ENCODE measurements at regions not wholly inside any gene's neighbourhood (a gene's known extent, or its start where the extent isn't known, plus 50 kb on each side); places are given as distances from the start of the nearest gene placed in this dataset.

GRCh38 chr15:91559066-91559465, 294.4 kb upstream of the SLCO3A1 start:
- no peak overlapping the region for H3K4me2 ChIP-seq (ENCODE audit: low read depth, low read length, poor library complexity, severe bottlenecking)
- no peaks in the 10 kb centered on the region for H3K4me1 ChIP-seq (ENCODE audit: low read length)
- no peaks in the 10 kb centered on the region; the same call in 1 of the 2 replicates for H3K27me3 ChIP-seq (ENCODE audit: low read length)
- no peak overlapping the region for H3K27ac ChIP-seq (ENCODE audit: low read length)
- no peak overlapping the region for H3K9ac ChIP-seq (ENCODE audit: low read length)
- no peak for DNase-seq
- H3K79me2 ChIP-seq (ENCODE audit: low read length), result no peaks in the 10 kb centered on the region
- H3K36me3 ChIP-seq (ENCODE audit: insufficient read depth, low read length), result no peaks in the 10 kb centered on the region
- no peak overlapping the region for H3K4me3 ChIP-seq (ENCODE audit: low read length)
- no peaks in the 10 kb centered on the region for H3K9me3 ChIP-seq (ENCODE audit: low read length)
- no peaks in the 10 kb centered on the region for H3K9me2 ChIP-seq (replicated peaks; ENCODE audit: insufficient read depth, low read length)
- no peak overlapping the region for H2AFZ ChIP-seq (ENCODE audit: low read length)
- H4K20me1 ChIP-seq (ENCODE audit: insufficient read depth, low read depth, low read length), result no peaks in the 10 kb centered on the region

- Histone ChIP-seq H3K4me3 (ENCODE audit: low read length) (no peak overlapping the region), H3K9me2 (replicated peaks; ENCODE audit: insufficient read depth, low read length) (no peaks in the 10 kb centered on the region), H4K20me1 (ENCODE audit: insufficient read depth, low read depth, low read length) (no peaks in the 10 kb centered on the region), H3K4me1 (ENCODE audit: low read length) (no peaks in the 10 kb centered on the region), H3K79me2 (ENCODE audit: low read length) (no peaks in the 10 kb centered on the region), H3K27me3 (ENCODE audit: low read length) (no peaks in the 10 kb centered on the region), H3K9me3 (ENCODE audit: low read length) (no peaks in the 10 kb centered on the region), H3K9ac (ENCODE audit: low read length) (no peak overlapping the region), H3K4me2 (ENCODE audit: low read depth, low read length, poor library complexity, severe bottlenecking) (no peak overlapping the region), H3K36me3 (ENCODE audit: insufficient read depth, low read length) (no peaks in the 10 kb centered on the region), H2AFZ (ENCODE audit: low read length) (no peak overlapping the region), H3K27ac (ENCODE audit: low read length) (no peak overlapping the region)
- no peak for DNase-seq
Observed at GRCh38 chr15:91561371-91562100, 292.0 kb upstream of the SLCO3A1 start.

GRCh38 chr15:91562698-91563097, 290.8 kb upstream of the SLCO3A1 start:
- Histone ChIP-seq H3K79me2 (ENCODE audit: low read length) (no peaks in the 10 kb centered on the region), H3K9me3 (ENCODE audit: low read length) (no peaks in the 10 kb centered on the region), H3K4me2 (ENCODE audit: low read depth, low read length, poor library complexity, severe bottlenecking) (no peak overlapping the region), H3K4me1 (ENCODE audit: low read length) (no peaks in the 10 kb centered on the region), H3K36me3 (ENCODE audit: insufficient read depth, low read length) (no peaks in the 10 kb centered on the region), H3K9me2 (replicated peaks; ENCODE audit: insufficient read depth, low read length) (no peaks in the 10 kb centered on the region), H2AFZ (ENCODE audit: low read length) (no peak overlapping the region), H3K27me3 (ENCODE audit: low read length) (no peaks in the 10 kb centered on the region), H3K9ac (ENCODE audit: low read length) (no peak overlapping the region), H4K20me1 (ENCODE audit: insufficient read depth, low read depth, low read length) (no peaks in the 10 kb centered on the region), H3K27ac (ENCODE audit: low read length) (no peak overlapping the region), H3K4me3 (ENCODE audit: low read length) (no peak overlapping the region)
- DNase-seq, result no peak

- no peak overlapping the region for H3K4me3 ChIP-seq (ENCODE audit: low read length)
- no peak overlapping the region for H3K27ac ChIP-seq (ENCODE audit: low read length)
- DNase-seq, result no peak
- H3K9me3 ChIP-seq (ENCODE audit: low read length), result no peaks in the 10 kb centered on the region
- H3K79me2 ChIP-seq (ENCODE audit: low read length), result no peaks in the 10 kb centered on the region
- no peak overlapping the region for H2AFZ ChIP-seq (ENCODE audit: low read length)
- H4K20me1 ChIP-seq (ENCODE audit: insufficient read depth, low read depth, low read length), result no peaks in the 10 kb centered on the region
- H3K27me3 ChIP-seq (ENCODE audit: low read length), result no peaks in the 10 kb centered on the region
- no peak overlapping the region for H3K4me2 ChIP-seq (ENCODE audit: low read depth, low read length, poor library complexity, severe bottlenecking)
- H3K9me2 ChIP-seq (replicated peaks; ENCODE audit: insufficient read depth, low read length), result no peaks in the 10 kb centered on the region
- no peaks in the 10 kb centered on the region for H3K4me1 ChIP-seq (ENCODE audit: low read length)
- H3K36me3 ChIP-seq (ENCODE audit: insufficient read depth, low read length), result no peaks in the 10 kb centered on the region
- H3K9ac ChIP-seq (ENCODE audit: low read length), result no peak overlapping the region
Observed at GRCh38 chr15:91564631-91565030, 288.9 kb upstream of the SLCO3A1 start.

GRCh38 chr15:91566141-91566540, 287.4 kb upstream of the SLCO3A1 start:
- Histone ChIP-seq H3K4me1 (ENCODE audit: low read length) (no peaks in the 10 kb centered on the region), H3K9me2 (replicated peaks; ENCODE audit: insufficient read depth, low read length) (no peaks in the 10 kb centered on the region), H3K4me2 (ENCODE audit: low read depth, low read length, poor library complexity, severe bottlenecking) (no peak overlapping the region), H3K27ac (ENCODE audit: low read length) (no peak overlapping the region), H3K4me3 (ENCODE audit: low read length) (no peak overlapping the region), H4K20me1 (ENCODE audit: insufficient read depth, low read depth, low read length) (no peaks in the 10 kb centered on the region), H3K36me3 (ENCODE audit: insufficient read depth, low read length) (no peaks in the 10 kb centered on the region), H3K27me3 (ENCODE audit: low read length) (no peaks in the 10 kb centered on the region), H3K9ac (ENCODE audit: low read length) (no peak overlapping the region), H3K9me3 (ENCODE audit: low read length) (no peaks in the 10 kb centered on the region), H2AFZ (ENCODE audit: low read length) (no peak overlapping the region), H3K79me2 (ENCODE audit: low read length) (no peaks in the 10 kb centered on the region)
- no peak for DNase-seq

GRCh38 chr15:91568036-91568435, 285.5 kb upstream of the SLCO3A1 start:
- Histone ChIP-seq H3K27me3 (ENCODE audit: low read length) (no peaks in the 10 kb centered on the region), H3K4me1 (ENCODE audit: low read length) (no peaks in the 10 kb centered on the region), H4K20me1 (ENCODE audit: insufficient read depth, low read depth, low read length) (no peaks in the 10 kb centered on the region), H3K36me3 (ENCODE audit: insufficient read depth, low read length) (no peaks in the 10 kb centered on the region), H3K79me2 (ENCODE audit: low read length) (no peaks in the 10 kb centered on the region), H3K4me3 (ENCODE audit: low read length) (no peak overlapping the region), H3K27ac (ENCODE audit: low read length) (no peak overlapping the region), H3K4me2 (ENCODE audit: low read depth, low read length, poor library complexity, severe bottlenecking) (no peak overlapping the region), H2AFZ (ENCODE audit: low read length) (no peak overlapping the region), H3K9me2 (replicated peaks; ENCODE audit: insufficient read depth, low read length) (no peaks in the 10 kb centered on the region), H3K9me3 (ENCODE audit: low read length) (no peaks in the 10 kb centered on the region), H3K9ac (ENCODE audit: low read length) (no peak overlapping the region)
- no peak for DNase-seq

GRCh38 chr15:91572110-91572509, 281.4 kb upstream of the SLCO3A1 start:
- Histone ChIP-seq H3K9ac (ENCODE audit: low read length) (no peak overlapping the region), H2AFZ (ENCODE audit: low read length) (no peak overlapping the region), H3K27me3 (ENCODE audit: low read length) (no peaks in the 10 kb centered on the region), H3K79me2 (ENCODE audit: low read length) (no peaks in the 10 kb centered on the region), H3K4me3 (ENCODE audit: low read length) (no peak overlapping the region), H3K9me2 (replicated peaks; ENCODE audit: insufficient read depth, low read length) (no peaks in the 10 kb centered on the region), H3K4me2 (ENCODE audit: low read depth, low read length, poor library complexity, severe bottlenecking) (no peak overlapping the region), H4K20me1 (ENCODE audit: insufficient read depth, low read depth, low read length) (no peaks in the 10 kb centered on the region), H3K36me3 (ENCODE audit: insufficient read depth, low read length) (no peaks in the 10 kb centered on the region), H3K27ac (ENCODE audit: low read length) (no peak overlapping the region), H3K9me3 (ENCODE audit: low read length) (no peaks in the 10 kb centered on the region), H3K4me1 (ENCODE audit: low read length) (no peaks in the 10 kb centered on the region)
- no peak for DNase-seq

- H3K36me3 ChIP-seq (ENCODE audit: insufficient read depth, low read length), result no peaks in the 10 kb centered on the region
- no peak overlapping the region for H3K27ac ChIP-seq (ENCODE audit: low read length)
- no peak for DNase-seq
- H4K20me1 ChIP-seq (ENCODE audit: insufficient read depth, low read depth, low read length), result no peaks in the 10 kb centered on the region
- H3K4me1 ChIP-seq (ENCODE audit: low read length), result no peaks in the 10 kb centered on the region
- H3K4me2 ChIP-seq (ENCODE audit: low read depth, low read length, poor library complexity, severe bottlenecking), result no peak overlapping the region
- no peak overlapping the region for H3K9ac ChIP-seq (ENCODE audit: low read length)
- no peaks in the 10 kb centered on the region for H3K27me3 ChIP-seq (ENCODE audit: low read length)
- H3K79me2 ChIP-seq (ENCODE audit: low read length), result no peaks in the 10 kb centered on the region
- no peaks in the 10 kb centered on the region for H3K9me3 ChIP-seq (ENCODE audit: low read length)
- H3K9me2 ChIP-seq (replicated peaks; ENCODE audit: insufficient read depth, low read length), result no peaks in the 10 kb centered on the region
- H3K4me3 ChIP-seq (ENCODE audit: low read length), result no peak overlapping the region
- H2AFZ ChIP-seq (ENCODE audit: low read length), result no peak overlapping the region
Observed at GRCh38 chr15:91576096-91576495, 277.4 kb upstream of the SLCO3A1 start.

Measured in Karpas-422 (cell line).